C1 segment of cervical spinal cord (tissue), 14 donors: ENCODE measurements at regions not wholly inside any gene's neighbourhood (a gene's known extent, or its start where the extent isn't known, plus 50 kb on each side); places are given as distances from the start of the nearest gene placed in this dataset.
A peak's percentile ranks its signal among the peaks of the same experiment; 100 is the strongest.

Experiments used
- DNase-seq, 14 donors: peaks; one replicate each; lab custom pipeline; 2025; lab: John Stamatoyannopoulos, UW

GRCh38 chr20:11438412-11438811 is 479.3 kb upstream of the BTBD3 start:
- DNase-seq: no peak

DNA sequence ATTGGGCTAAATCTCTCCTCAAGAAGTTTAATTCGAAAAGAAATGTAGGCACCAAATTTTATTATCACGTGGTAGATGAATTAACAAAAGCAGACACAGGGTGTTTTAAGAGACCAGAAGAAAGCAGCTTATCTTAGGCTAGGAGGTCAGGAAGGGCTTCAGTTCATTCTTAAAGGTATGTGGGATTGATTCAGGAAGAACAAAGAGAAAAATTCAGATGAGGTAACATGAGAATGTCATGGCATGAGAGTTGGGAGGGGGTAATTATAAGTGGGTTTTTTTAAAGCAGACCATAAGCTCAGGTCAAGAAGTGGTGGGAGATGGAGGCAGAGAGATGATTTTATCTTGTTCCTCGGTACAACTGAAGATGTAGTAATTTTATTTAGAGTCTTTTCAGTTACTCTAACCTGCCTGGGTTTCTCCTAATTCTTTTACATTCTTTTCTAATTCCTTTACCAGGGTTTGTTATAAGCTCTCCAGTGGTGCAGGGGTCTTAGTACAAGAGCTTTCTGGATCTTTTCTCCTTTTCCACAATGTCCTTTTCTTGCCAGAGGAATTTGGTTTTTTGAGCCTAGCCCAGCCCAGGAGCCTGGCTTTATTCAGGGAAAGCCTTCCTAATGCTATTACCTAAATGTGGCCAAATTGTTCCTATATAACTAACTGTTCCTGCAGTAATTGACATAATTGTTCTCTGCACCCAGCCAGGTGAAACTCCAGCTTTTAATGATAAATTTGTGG is 474.1 kb upstream of the BTBD3 start:
- DNase-seq: no peak

DNA sequence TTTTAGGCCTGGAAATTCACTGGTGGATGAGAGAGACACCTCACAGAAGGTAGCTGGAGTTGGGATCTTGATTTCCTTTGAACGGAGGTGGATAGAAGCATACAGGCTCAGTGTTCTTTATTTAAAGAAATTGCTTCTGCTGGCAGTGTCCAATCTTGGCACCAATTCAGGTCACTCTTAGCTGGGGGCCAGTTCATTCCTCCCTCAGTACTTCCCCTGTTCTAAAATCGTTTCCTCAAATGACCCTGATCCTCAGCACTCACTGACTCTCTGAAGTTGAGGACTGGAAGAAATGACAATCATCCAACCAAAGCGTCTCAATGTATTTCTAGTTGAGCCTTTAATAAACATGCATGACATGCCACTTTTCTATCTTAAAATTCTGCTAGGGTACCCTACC is 472.5 kb upstream of the BTBD3 start:
- no peak for DNase-seq

- no peak for DNase-seq
Measured at GRCh38 chr20:11445891-11446290, 471.8 kb upstream of the BTBD3 start.

GRCh38 chr20:11447371-11448100 is 470.2 kb upstream of the BTBD3 start:
- no peak for DNase-seq

DNA sequence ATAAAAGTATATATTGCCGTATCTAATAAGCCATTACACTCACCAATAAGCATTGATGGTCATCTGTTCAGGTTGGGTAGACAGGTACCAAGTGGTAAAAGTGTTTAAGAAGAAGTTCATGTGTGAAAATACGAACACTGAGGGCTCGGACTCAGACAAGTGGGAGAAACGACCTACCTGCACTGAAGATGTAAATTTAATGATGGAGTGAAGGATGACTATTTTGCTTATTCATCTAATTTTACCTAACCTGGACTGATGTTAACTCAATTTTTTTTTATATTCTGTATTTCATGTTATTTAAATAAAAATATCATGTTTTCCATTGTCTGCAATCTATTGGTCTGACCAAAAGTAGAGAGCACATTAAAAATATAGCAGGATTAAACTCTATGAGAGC is 469.1 kb upstream of the BTBD3 start:
- no peak for DNase-seq

GRCh38 chr20:11451793-11452291 is 465.9 kb upstream of the BTBD3 start:
- peak in 1 of 14 donors; percentile 74 for DNase-seq

- DNase-seq: no peak
Measured at GRCh38 chr20:11452326-11452725, 465.4 kb upstream of the BTBD3 start.

DNA sequence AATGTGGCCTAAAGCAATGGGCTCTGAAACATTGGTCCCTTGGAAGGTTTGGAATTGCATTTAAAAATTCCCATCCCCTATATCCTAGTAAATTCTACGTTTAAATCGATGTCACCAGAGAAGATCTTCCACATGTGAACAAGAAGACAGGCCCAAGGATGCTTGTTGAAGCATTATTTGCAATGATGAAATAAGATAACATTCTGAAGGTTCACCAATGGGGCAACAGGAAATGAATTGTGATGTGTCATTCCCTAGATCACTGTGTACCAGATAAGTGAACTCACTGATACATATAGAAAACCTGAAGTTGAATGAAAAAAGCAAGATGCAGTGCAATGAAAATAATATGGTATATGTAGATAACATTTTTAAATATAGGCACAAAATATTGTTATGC is 464.3 kb upstream of the BTBD3 start:
- no peak for DNase-seq

GRCh38 chr20:11454966-11455799 is 462.5 kb upstream of the BTBD3 start:
- DNase-seq: no peak

GRCh38 chr20:11457488-11457887 is 460.2 kb upstream of the BTBD3 start:
- DNase-seq: no peak

- no peak for DNase-seq
Measured at GRCh38 chr20:11459090-11459890, 458.4 kb upstream of the BTBD3 start.

DNA sequence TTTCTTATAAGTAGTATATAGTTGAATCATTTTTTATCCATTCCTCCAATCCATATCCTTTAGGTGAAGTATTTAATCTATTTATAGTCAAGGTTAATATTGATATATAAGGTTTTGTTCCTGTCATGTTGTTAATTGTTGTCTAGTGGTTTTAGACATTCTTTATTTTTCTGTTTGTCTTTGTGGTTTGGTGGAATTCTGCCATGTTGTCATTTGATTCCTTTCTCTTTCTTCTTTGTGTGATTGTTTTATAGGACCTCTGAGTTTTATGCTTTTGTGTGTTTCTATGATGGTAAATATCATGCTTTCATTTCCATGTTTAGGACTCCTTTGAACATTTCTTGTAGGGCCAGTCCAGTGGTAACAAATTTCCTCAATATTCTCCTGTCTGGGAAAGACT is 450.3 kb upstream of the BTBD3 start:
- DNase-seq: no peak

GRCh38 chr20:11468880-11469279 is 448.8 kb upstream of the BTBD3 start:
- no peak for DNase-seq

DNA sequence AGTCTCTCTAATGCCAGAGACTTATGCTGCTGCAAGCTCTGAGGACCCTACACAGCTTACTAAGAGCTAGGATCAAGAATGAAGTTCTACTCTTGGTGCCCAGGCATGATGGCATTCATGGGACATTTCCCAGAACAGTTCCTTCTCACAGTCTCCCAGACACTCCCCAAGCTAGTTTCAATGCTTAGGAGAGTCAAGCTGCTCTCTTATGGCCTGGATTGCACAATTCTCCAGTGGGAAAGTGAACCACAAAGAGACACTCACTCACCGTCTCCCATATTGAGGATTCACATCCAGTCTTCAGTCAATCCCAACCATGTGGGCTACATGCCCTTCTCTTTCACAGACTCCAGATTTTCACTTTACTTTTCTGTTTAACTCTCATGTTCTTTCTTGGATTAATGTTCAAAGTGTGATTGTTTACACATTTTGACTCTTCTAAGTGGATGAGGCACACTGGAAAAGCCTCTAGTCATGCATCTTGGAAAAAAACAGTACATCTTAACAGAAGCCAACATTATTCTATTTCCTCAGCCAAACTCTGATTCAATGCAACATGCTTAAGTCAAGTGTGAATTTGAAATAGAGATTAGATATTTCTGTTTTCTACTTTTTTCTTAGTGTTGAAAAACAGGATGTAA is 447.8 kb upstream of the BTBD3 start:
- no peak for DNase-seq

- no peak for DNase-seq
Measured at GRCh38 chr20:11473983-11474382, 443.7 kb upstream of the BTBD3 start.

DNA sequence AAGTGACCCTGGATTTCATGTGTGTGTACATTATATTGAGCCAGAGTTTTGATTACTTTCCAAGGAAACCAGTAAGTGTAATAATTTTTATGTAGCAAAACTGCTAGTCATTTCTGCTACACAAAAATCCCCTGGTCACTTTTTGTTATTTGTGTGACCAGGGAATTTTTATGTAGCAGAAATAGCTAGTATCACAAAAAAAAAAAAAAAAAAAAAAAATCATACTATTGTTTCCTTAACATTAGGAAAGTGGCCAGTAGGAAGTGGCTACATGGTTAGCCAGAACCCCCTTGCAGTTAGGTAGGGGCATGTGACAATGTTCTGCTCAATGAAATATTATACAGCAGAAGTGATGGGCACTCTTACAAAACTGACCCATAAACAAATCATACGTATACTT is 434.0 kb upstream of the BTBD3 start:
- no peak for DNase-seq

DNA sequence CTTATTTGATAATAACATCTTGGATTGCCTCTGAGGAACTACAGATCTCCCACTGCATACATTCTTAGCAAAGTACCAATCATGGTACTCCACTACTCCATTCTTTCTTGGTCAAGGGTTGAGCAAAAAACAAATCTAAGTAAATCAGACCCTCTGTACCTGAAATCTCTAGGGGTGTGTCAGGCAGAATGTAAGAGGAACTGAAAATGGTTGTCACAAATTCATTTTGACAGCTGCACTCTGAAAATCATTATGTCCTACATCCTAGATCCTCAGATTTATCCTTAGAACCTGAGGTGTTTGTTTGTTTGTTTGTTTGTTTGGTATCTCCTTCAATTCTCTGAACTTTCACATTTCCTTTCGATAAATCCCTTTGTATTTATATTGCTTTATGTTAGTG is 433.2 kb upstream of the BTBD3 start:
- no peak for DNase-seq

GRCh38 chr20:11492386-11492785 is 425.3 kb upstream of the BTBD3 start:
- no peak for DNase-seq

DNA sequence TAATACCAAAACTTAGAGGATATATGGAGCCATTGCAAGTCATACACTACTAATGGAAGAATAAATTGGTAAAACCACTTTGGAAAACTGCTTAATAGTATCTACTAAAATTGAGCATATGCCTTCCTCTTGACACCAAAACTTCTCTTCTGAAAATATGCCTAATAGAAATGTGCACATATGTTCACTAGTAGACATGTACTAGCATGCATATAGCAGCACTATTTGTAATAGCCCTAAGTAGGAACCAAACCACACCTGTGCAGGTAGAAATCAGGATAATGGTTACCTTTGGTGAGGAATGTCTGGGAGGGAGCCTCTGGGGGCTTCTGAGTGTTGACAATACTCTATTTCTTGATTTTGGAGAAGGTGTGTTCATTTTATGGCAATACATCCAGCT is 424.8 kb upstream of the BTBD3 start:
- no peak for DNase-seq

DNA sequence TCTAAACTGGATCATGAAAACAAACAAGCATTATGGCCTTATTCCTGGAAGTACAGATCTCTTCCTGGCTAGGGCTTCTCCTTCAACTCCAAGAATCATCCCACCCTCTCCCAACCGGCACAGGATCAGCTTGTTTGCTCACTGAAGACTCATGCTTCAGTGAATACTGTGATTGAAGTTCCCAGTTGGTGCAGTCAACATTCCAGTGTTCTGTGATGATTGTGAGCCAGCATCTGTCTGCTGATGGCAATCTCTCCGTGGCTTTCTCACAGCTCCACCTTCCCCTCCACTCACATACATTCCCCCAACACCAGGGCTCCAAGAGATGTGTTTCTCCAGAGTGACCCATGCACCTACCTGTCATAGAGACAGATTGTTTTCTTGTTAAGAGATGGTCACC is 421.3 kb upstream of the BTBD3 start:
- no peak for DNase-seq
